CD4-positive, alpha-beta memory T cell (primary cell): ENCODE measurements at regions not wholly inside any gene's neighbourhood (a gene's known extent, or its start where the extent isn't known, plus 50 kb on each side); places are given as distances from the start of the nearest gene placed in this dataset.

Experiments
- CTCF ChIA-PET: fragments of 350-600 bp; sonication (Branson Sonifier 250); formaldehyde crosslinking; loops from one replicate; lab custom pipeline; 2021; ENCODE audit warnings: inconsistent platforms; ENCODE audit not compliant: partially characterized antibody; lab: Charles Lee
- POLR2A ChIA-PET: fragments of 350-600 bp; sonication (Branson Sonifier 250); formaldehyde crosslinking; loops from one replicate; lab custom pipeline; 2021; ENCODE audit not compliant: partially characterized antibody; lab: Charles Lee
- DNase-seq, 5 donors: peaks; one replicate each; pipeline versions ENCODE4 v3.0.0 to v3.0.0-alpha.2; 2020 to 2022; ENCODE audit warnings: mixed read lengths in 1 of 5
- H3K27ac ChIP-seq: one replicate; pipeline ENCODE4 v1.7.0; 2013; ENCODE audit warnings: low read depth, low read length
- H3K27me3 ChIP-seq: 2 replicates; pipeline ENCODE4 v1.7.0; 2013; ENCODE audit warnings: mild to moderate bottlenecking, low read length, moderate library complexity; ENCODE audit not compliant: insufficient read depth
- H3K36me3 ChIP-seq: 2 replicates; pipeline ENCODE4 v1.7.0; 2013; ENCODE audit warnings: mild to moderate bottlenecking, low read length, moderate library complexity; ENCODE audit not compliant: insufficient read depth
- H3K4me1 ChIP-seq: 2 replicates; pipeline ENCODE4 v1.7.0; 2013; ENCODE audit warnings: mild to moderate bottlenecking, low read length, moderate library complexity; ENCODE audit not compliant: insufficient read depth
- H3K4me3 ChIP-seq, 2 donors: one replicate each; pipeline ENCODE4 v1.7.0; 2013; ENCODE audit warnings: low read length in 2 of 2, mild to moderate bottlenecking in 1 of 2
- H3K9me3 ChIP-seq, 2 donors: one replicate each; pipeline ENCODE4 v1.7.0; 2013; ENCODE audit warnings: low read length in 2 of 2, control low read depth in 1 of 2; ENCODE audit not compliant: control insufficient read depth in 1 of 2
- H3K27ac Mint-ChIP-seq, 7 donors: one replicate each; pipeline ENCODE4 v1.8.0; 2020 to 2021; ENCODE audit warnings: mixed read lengths in 7 of 7, mild to moderate bottlenecking in 6 of 7, inconsistent platforms in 3 of 7, moderate library complexity in 3 of 7
- H3K27me3 Mint-ChIP-seq, 2 donors: one replicate each; pipeline ENCODE4 v1.8.0; 2020 to 2021; ENCODE audit warnings: mixed read lengths in 2 of 2
- H3K36me3 Mint-ChIP-seq, 2 donors: one replicate each; pipeline ENCODE4 v1.8.0; 2020 to 2021; ENCODE audit warnings: mixed read lengths in 2 of 2, inconsistent platforms in 1 of 2, mild to moderate bottlenecking in 1 of 2
- H3K4me1 Mint-ChIP-seq, 4 donors: one replicate each; pipeline ENCODE4 v1.8.0; 2020 to 2021; ENCODE audit warnings: mixed read lengths in 4 of 4, mild to moderate bottlenecking in 1 of 4
- H3K4me3 Mint-ChIP-seq, 8 donors: one replicate each; pipeline ENCODE4 v1.8.0; 2020 to 2021; ENCODE audit warnings: mixed read lengths in 8 of 8, mild to moderate bottlenecking in 7 of 8, moderate library complexity in 6 of 8, inconsistent platforms in 3 of 8
- H3K9me3 Mint-ChIP-seq, 8 donors: one replicate each; pipeline ENCODE4 v1.8.0; 2020 to 2021; ENCODE audit warnings: mixed read lengths in 8 of 8, mild to moderate bottlenecking in 5 of 8, inconsistent platforms in 3 of 8, moderate library complexity in 1 of 8
- intact Hi-C: fragments of 100-400 bp; cut with micrococcal nuclease; formaldehyde crosslinking; loops from one replicate; pipeline ENCODE4 v1.15.1; 2023

DNA sequence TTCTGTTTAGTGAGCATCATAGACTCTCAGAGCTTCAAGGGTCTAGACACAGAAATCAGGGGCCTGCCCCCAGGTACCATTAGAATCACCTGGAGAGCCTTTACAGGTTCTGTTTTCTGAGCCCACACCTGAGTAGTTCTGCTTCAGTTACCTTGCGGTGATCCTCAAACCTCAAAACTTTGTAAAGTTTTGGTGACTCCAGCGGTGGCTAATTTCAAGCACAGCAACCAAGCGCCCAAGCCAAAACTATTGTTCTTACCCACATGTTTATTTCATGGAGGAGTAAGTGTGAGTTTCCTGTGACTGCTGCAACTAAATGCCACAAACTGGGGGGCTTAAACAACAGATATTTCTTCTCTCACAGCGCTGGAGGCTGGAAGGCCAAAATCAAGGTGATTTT is 108.9 kb downstream of the FOXD1 start:
- no peak overlapping the region for H3K27ac ChIP-seq
- H3K36me3 Mint-ChIP-seq: no peaks in the 10 kb centered on the region
- no peaks in the 10 kb centered on the region for H3K36me3 ChIP-seq
- peaks cover 50 to 51% of the 10 kb centered on the region in 2 donors for H3K27me3 Mint-ChIP-seq
- DNase-seq: no peak
- H3K4me1 Mint-ChIP-seq: no peaks in the 10 kb centered on the region
- H3K27ac Mint-ChIP-seq: no peak overlapping the region
- no peaks in the 10 kb centered on the region for H3K4me1 ChIP-seq
- no peak overlapping the region for H3K4me3 ChIP-seq
- H3K9me3 ChIP-seq: no peaks in the 10 kb centered on the region
- intact Hi-C loops: no loop called here
- ChIA-PET CTCF (no interaction called here), POLR2A (no interaction called here)
- no peak overlapping the region for H3K4me3 Mint-ChIP-seq
- H3K9me3 Mint-ChIP-seq: peaks cover 0 to 3% (median 2%) of the 10 kb centered on the region in 8 donors
- no peaks in the 10 kb centered on the region for H3K27me3 ChIP-seq

DNA sequence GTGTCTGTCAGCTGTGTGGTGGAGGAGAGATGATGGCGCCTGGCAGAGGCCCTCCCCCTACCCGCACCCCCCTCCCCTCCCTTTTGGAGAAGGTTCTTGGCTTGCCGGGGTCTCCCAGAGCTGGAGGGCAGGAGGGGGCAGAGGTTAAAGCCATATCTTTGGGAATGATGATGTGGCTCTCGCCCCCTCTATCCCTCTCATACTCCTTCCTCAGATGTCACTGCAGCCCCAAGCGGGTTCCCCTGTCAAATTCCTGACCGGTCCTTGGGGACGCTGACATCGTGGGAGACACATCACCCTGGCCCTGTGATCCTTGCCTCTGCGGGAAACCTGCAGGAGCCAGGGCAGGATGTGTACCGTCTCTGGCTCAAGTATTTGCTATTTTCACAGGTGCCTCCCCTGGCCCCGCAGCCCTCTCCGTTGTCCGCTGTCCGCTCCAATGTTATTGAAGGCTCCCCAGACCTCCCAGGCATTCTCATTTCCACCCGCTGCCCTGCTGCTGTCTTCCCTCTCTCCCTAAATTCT is 109.5 kb downstream of the FOXD1 start:
- POLR2A ChIA-PET: no interaction called here
- Histone ChIP-seq H3K4me1 (no peaks in the 10 kb centered on the region), H3K4me3 (no peak overlapping the region), H3K27ac (no peak overlapping the region), H3K27me3 (no peaks in the 10 kb centered on the region), H3K9me3 (no peaks in the 10 kb centered on the region), H3K36me3 (no peaks in the 10 kb centered on the region)
- Mint-ChIP-seq H3K4me3 (no peak overlapping the region), H3K27ac (peak overlapping the region in 1 of 7 donors; percentile 73), H3K9me3 (peaks cover 0 to 3% (median under 1%) of the 10 kb centered on the region in 8 donors), H3K4me1 (no peaks in the 10 kb centered on the region), H3K36me3 (no peaks in the 10 kb centered on the region), H3K27me3 (peaks cover 51 to 54% of the 10 kb centered on the region in 2 donors)
- DNase-seq: no peak
- intact Hi-C loops: no loop called here
- CTCF ChIA-PET: no interaction called here

DNA sequence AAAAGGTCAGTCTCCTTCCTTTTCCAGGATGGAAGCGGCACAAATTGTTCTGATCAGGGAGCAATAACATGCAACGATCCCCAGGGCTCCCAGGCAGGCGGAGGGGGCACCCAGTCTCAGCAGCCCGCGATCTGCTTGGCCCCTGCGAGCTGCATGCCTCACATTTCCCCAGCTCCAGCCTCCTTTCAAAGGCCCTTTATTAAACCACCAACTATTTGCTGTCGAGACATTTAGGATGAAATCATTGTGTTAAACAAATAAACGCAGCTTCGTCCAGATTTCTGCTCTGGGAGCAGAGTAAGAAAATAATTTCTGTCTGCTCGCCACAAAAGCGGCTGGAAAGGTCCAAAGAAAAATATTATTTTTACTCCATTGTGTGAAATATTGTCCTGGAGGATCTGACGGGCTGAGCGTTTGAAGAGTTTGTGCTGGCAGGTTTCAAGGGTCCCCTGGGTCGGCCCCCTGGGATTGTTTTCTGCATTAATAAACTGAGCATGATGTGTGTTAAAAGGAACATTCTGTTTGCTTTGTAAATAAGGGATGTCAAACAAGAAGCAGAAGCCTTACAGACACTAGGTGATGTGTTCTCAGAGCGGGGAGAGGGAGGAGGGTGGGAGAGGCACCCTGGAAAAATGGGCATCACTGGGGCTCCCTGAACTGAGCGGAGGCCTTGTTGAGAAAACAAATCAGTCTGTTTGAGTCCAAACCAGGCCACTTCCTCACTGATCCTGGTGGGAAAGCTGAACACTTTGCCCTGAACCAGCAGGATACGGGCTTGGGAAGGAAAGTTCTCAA is 110.1 kb downstream of the FOXD1 start:
- no peaks in the 10 kb centered on the region for H3K9me3 ChIP-seq
- no peaks in the 10 kb centered on the region for H3K4me1 ChIP-seq
- intact Hi-C loops: no loop called here
- POLR2A ChIA-PET: no interaction called here
- H3K4me3 Mint-ChIP-seq: no peak overlapping the region
- no peak overlapping the region for H3K27ac ChIP-seq
- H3K27ac Mint-ChIP-seq: no peak overlapping the region
- no peaks in the 10 kb centered on the region for H3K36me3 Mint-ChIP-seq
- H3K27me3 ChIP-seq: no peaks in the 10 kb centered on the region
- DNase-seq: no peak
- CTCF ChIA-PET: no interaction called here
- no peak overlapping the region for H3K4me3 ChIP-seq
- no peaks in the 10 kb centered on the region for H3K36me3 ChIP-seq
- peaks cover 0 to 3% (median under 1%) of the 10 kb centered on the region in 8 donors for H3K9me3 Mint-ChIP-seq
- H3K27me3 Mint-ChIP-seq: peaks cover 52 to 56% of the 10 kb centered on the region in 2 donors
- H3K4me1 Mint-ChIP-seq: no peaks in the 10 kb centered on the region

DNA sequence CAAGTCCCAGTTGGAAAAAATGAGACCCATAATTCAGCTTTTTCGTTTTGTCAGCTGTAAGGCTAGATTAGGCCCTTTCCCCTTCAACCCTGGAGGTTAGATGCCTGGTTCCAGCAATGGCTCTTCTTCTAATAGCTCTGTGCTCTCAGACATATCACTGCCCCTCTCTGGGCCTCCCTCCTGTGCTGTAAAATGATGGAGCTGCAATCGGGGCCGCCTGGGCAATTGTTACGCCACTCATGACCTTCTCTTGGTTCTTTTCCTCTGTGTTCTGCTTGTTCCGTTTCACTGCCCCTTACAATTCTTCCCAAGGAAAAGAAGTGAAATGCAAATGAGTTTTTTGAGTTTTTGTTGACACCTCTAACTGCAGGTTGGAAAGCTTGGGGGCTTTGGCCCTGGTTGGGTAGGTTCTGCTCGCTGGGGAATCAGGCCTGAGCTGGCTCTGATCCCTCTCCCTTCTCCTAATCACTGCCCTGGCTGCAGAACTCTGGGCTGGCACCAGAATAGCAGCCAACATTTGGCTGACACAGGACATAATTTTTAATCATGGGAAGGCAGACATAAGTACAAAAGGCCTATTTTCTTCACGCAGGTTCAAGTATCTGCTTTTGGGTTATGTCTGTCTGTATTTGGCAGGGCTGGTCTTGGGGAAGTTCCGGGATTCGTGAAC is 110.9 kb downstream of the FOXD1 start:
- Histone ChIP-seq H3K27me3 (no peaks in the 10 kb centered on the region), H3K9me3 (no peaks in the 10 kb centered on the region), H3K27ac (no peak overlapping the region), H3K36me3 (no peaks in the 10 kb centered on the region), H3K4me3 (no peak overlapping the region), H3K4me1 (no peaks in the 10 kb centered on the region)
- Mint-ChIP-seq H3K4me3 (no peak overlapping the region), H3K36me3 (no peaks in the 10 kb centered on the region), H3K4me1 (no peaks in the 10 kb centered on the region), H3K27ac (no peak overlapping the region), H3K27me3 (peaks cover 50 to 55% of the 10 kb centered on the region in 2 donors), H3K9me3 (peaks cover 0 to 3% (median under 1%) of the 10 kb centered on the region in 8 donors)
- intact Hi-C loops: no loop called here
- ChIA-PET POLR2A (no interaction called here), CTCF (no interaction called here)
- no peak for DNase-seq

DNA sequence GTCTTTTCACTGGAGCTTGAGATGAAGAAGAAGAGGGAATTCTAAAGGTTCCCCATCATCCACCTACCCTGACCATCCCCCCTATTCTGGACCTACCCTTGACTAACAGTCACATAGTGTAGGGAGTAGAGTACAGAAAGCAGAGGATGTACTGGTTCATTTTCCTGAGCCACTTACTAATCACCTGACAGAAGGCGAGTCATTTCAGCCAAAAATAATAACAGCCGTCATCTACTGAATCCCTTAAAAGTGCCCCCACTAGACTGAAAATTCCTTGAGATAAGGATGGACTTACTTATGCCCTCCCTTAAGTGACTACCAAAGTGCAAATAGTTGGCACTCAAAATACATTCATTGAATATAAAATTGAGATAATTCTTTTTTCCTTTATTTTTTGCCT is 112.2 kb downstream of the FOXD1 start:
- Histone ChIP-seq H3K27me3 (no peaks in the 10 kb centered on the region), H3K36me3 (no peaks in the 10 kb centered on the region), H3K4me1 (no peaks in the 10 kb centered on the region), H3K4me3 (no peak overlapping the region), H3K27ac (no peak overlapping the region), H3K9me3 (no peaks in the 10 kb centered on the region)
- Mint-ChIP-seq H3K9me3 (peaks cover 0 to 14% (median 9%) of the 10 kb centered on the region in 8 donors), H3K4me1 (no peaks in the 10 kb centered on the region), H3K27ac (no peak overlapping the region), H3K36me3 (peaks cover 0 to 3% of the 10 kb centered on the region in 2 donors), H3K4me3 (no peak overlapping the region), H3K27me3 (peaks cover 56 to 60% of the 10 kb centered on the region in 2 donors)
- POLR2A ChIA-PET: no interaction called here
- CTCF ChIA-PET: no interaction called here
- DNase-seq: no peak
- intact Hi-C loops: no loop called here

- H3K36me3 Mint-ChIP-seq: peaks cover 0 to 3% of the 10 kb centered on the region in 2 donors
- intact Hi-C loops: no loop called here
- H3K36me3 ChIP-seq: no peaks in the 10 kb centered on the region
- ChIA-PET CTCF (no interaction called here), POLR2A (no interaction called here)
- no peaks in the 10 kb centered on the region for H3K4me1 ChIP-seq
- no peaks in the 10 kb centered on the region for H3K27me3 ChIP-seq
- H3K4me3 Mint-ChIP-seq: no peak overlapping the region
- no peak for DNase-seq
- peaks cover 45 to 47% of the 10 kb centered on the region in 2 donors for H3K27me3 Mint-ChIP-seq
- no peak overlapping the region for H3K27ac ChIP-seq
- H3K9me3 ChIP-seq: no peaks in the 10 kb centered on the region
- peaks cover 3 to 26% (median 18%) of the 10 kb centered on the region in 8 donors for H3K9me3 Mint-ChIP-seq
- H3K4me3 ChIP-seq: no peak overlapping the region
- no peak overlapping the region for H3K27ac Mint-ChIP-seq
- H3K4me1 Mint-ChIP-seq: no peaks in the 10 kb centered on the region
These were observed 114.5 kb downstream of the FOXD1 start for GRCh38 chr5:73333944-73334703.

- Histone ChIP-seq H3K27ac (no peak overlapping the region), H3K36me3 (no peaks in the 10 kb centered on the region), H3K27me3 (no peaks in the 10 kb centered on the region), H3K4me1 (no peaks in the 10 kb centered on the region), H3K4me3 (no peak overlapping the region), H3K9me3 (no peaks in the 10 kb centered on the region)
- ChIA-PET CTCF (interaction anchor here (2.2 kb wide), 1 partner anchor 121 kb away, joined by 5 read pairs; no protein-coding TSS in a partner anchor), POLR2A (no interaction called here)
- H3K4me3 Mint-ChIP-seq: no peak overlapping the region
- no peak overlapping the region for H3K27ac Mint-ChIP-seq
- no peaks in the 10 kb centered on the region for H3K4me1 Mint-ChIP-seq
- DNase-seq: no peak
- H3K9me3 Mint-ChIP-seq: peaks cover 3 to 28% (median 18%) of the 10 kb centered on the region in 8 donors
- H3K27me3 Mint-ChIP-seq: peaks cover 33 to 38% of the 10 kb centered on the region in 2 donors
- peaks cover 0 to 3% of the 10 kb centered on the region in 2 donors for H3K36me3 Mint-ChIP-seq
- intact Hi-C loops: no loop called here
These were observed 118.0 kb downstream of the FOXD1 start for GRCh38 chr5:73330613-73331012.
